GM23338 (cell line): ENCODE measurements at regions not wholly inside any gene's neighbourhood (a gene's known extent, or its start where the extent isn't known, plus 50 kb on each side); places are given as distances from the start of the nearest gene placed in this dataset.

Experiments used
- ATAC-seq: fragments of 200-7000 bp; cut with Tn5 transposase; 3 replicates; pipeline ENCODE4 v1.9.1; 2020
- DNase-seq: peaks from one replicate; pipeline ENCODE4 v3.0.0-alpha.2; 2015; ENCODE audit warnings: low spot score
- H2AFZ ChIP-seq: fragments of 200-600 bp; sonication (generic); 2 replicates; pipeline ENCODE4 v1.8.0; 2016; ENCODE audit warnings: antibody characterized with exemption, mild to moderate bottlenecking, moderate library complexity
- H3F3A ChIP-seq: fragments of 200-600 bp; sonication (generic); replicated peaks from 2 replicates; pipeline ENCODE4 v1.8.0; 2017; ENCODE audit warnings: antibody characterized with exemption, mixed run types, low read depth
- H3K27ac ChIP-seq: fragments of 200-600 bp; sonication (generic); 2 replicates; pipeline ENCODE4 v1.6.1; 2016; ENCODE audit warnings: low read depth
- H3K27me3 ChIP-seq: fragments of 200-600 bp; sonication (generic); 2 replicates; pipeline ENCODE4 v1.8.0; 2016; ENCODE audit warnings: mild to moderate bottlenecking, mixed run types, moderate library complexity; ENCODE audit not compliant: insufficient read depth
- H3K36me3 ChIP-seq: fragments of 200-600 bp; sonication (generic); 2 replicates; pipeline ENCODE4 v1.8.0; 2016; ENCODE audit warnings: mild to moderate bottlenecking; ENCODE audit not compliant: insufficient read depth
- H3K4me1 ChIP-seq: fragments of 200-600 bp; sonication (generic); 2 replicates; pipeline ENCODE4 v1.8.0; 2016; ENCODE audit warnings: mild to moderate bottlenecking, moderate library complexity; ENCODE audit not compliant: insufficient read depth
- H3K4me2 ChIP-seq: fragments of 200-600 bp; sonication (generic); 2 replicates; pipeline ENCODE4 v1.7.1; 2017; ENCODE audit warnings: mixed run types
- H3K4me3 ChIP-seq: fragments of 200-600 bp; sonication (generic); 2 replicates; pipeline ENCODE4 v1.6.1; 2016; ENCODE audit warnings: mixed run types
- H3K79me2 ChIP-seq: fragments of 200-600 bp; sonication (generic); replicated peaks from 2 replicates; pipeline ENCODE4 v1.8.0; 2017; ENCODE audit warnings: mild to moderate bottlenecking; ENCODE audit not compliant: insufficient read depth
- H3K9me2 ChIP-seq: fragments of 200-600 bp; sonication (generic); 2 replicates; pipeline ENCODE4 v1.8.0; 2017; ENCODE audit not compliant: insufficient read depth
- H4K20me1 ChIP-seq: fragments of 200-600 bp; sonication (generic); replicated peaks from 2 replicates; pipeline ENCODE4 v1.8.0; 2017; ENCODE audit warnings: mild to moderate bottlenecking; ENCODE audit not compliant: insufficient read depth
- H3K27ac Mint-ChIP-seq: 2 replicates; pipeline ENCODE4 v1.8.0; 2020; ENCODE audit warnings: inconsistent platforms, mild to moderate bottlenecking, moderate library complexity, mixed read lengths
- H3K27me3 Mint-ChIP-seq: 3 replicates; pipeline ENCODE4 v1.8.0; 2022; ENCODE audit warnings: low read depth, mild to moderate bottlenecking, moderate library complexity, mixed read lengths, inconsistent platforms; ENCODE audit not compliant: insufficient read depth, poor library complexity
- H3K36me3 Mint-ChIP-seq: 3 replicates; pipeline ENCODE4 v1.8.0; 2021; ENCODE audit warnings: low read depth, mild to moderate bottlenecking, inconsistent platforms, moderate library complexity, mixed read lengths
- H3K4me1 Mint-ChIP-seq: 3 replicates; pipeline ENCODE4 v1.8.0; 2020; ENCODE audit warnings: mild to moderate bottlenecking, inconsistent platforms, mixed read lengths
- H3K4me3 Mint-ChIP-seq: 3 replicates; pipeline ENCODE4 v1.8.0; 2021; ENCODE audit warnings: moderate library complexity, mild to moderate bottlenecking, inconsistent platforms, mixed read lengths
- H3K9me3 Mint-ChIP-seq: 3 replicates; pipeline ENCODE4 v1.8.0; 2020; ENCODE audit warnings: moderate library complexity, mild to moderate bottlenecking, inconsistent platforms, mixed read lengths
- CREB1 ChIP-seq: fragments of 250-450 bp; sonication (Bioruptor Pico); IDR thresholded peaks from 2 replicates; pipeline ENCODE4 v1.5.0; 2020; ENCODE audit warnings: low read depth, mild to moderate bottlenecking, moderate library complexity
- EZH2 ChIP-seq: fragments of 200-600 bp; sonication (generic); IDR thresholded peaks from one replicate; pipeline ENCODE4 v1.8.0; 2017; ENCODE audit warnings: antibody characterized with exemption, mild to moderate bottlenecking, low read depth; ENCODE audit not compliant: unreplicated experiment
- EZH2phosphoT487 ChIP-seq: fragments of 200-600 bp; sonication (generic); IDR thresholded peaks from one replicate; pipeline ENCODE4 v1.8.1; 2018; ENCODE audit warnings: antibody characterized with exemption; ENCODE audit not compliant: unreplicated experiment
- JUNB ChIP-seq: IDR thresholded peaks from one replicate; pipeline ENCODE4 v1.6.1; 2016; ENCODE audit warnings: antibody characterized with exemption; ENCODE audit not compliant: unreplicated experiment
- NANOG ChIP-seq: IDR thresholded peaks from 2 replicates; pipeline ENCODE4 v1.6.1; 2016; ENCODE audit warnings: antibody characterized with exemption, borderline replicate concordance
- POLR2AphosphoS5 ChIP-seq: IDR thresholded peaks from 2 replicates; pipeline ENCODE4 v1.6.1; 2016; ENCODE audit warnings: antibody characterized with exemption, low read depth
- STAT1 ChIP-seq: IDR thresholded peaks from one replicate; pipeline ENCODE4 v1.6.1; 2016; ENCODE audit warnings: antibody characterized with exemption; ENCODE audit not compliant: unreplicated experiment
- ZNF331 ChIP-seq: fragments of 250-450 bp; sonication (Bioruptor Pico); IDR thresholded peaks from 2 replicates; pipeline ENCODE4 v1.5.0; 2020; ENCODE audit warnings: low read depth, mild to moderate bottlenecking, moderate library complexity
- TF ChIP-seq, protein P1 (sequence below), 2 experiments: fragments of 200-600 bp in 1 of 2; sonication (generic) in 1 of 2; conservative IDR thresholded peaks; 2 replicates each; pipeline versions ENCODE4 v1.5.1 to v1.6.1; 2016 to 2017; ENCODE audit warnings: antibody characterized with exemption in 2 of 2, low read depth in 2 of 2, mild to moderate bottlenecking in 2 of 2, moderate library complexity in 1 of 2
- TF ChIP-seq, protein P2 (sequence below): fragments of 250-450 bp; sonication (Bioruptor Pico); IDR thresholded peaks from 2 replicates; pipeline ENCODE4 v1.5.0; 2020; ENCODE audit warnings: mild to moderate bottlenecking, moderate library complexity
- TF ChIP-seq, protein P3 (sequence below): IDR thresholded peaks from one replicate; pipeline ENCODE4 v1.6.1; 2018; ENCODE audit warnings: antibody characterized with exemption; ENCODE audit not compliant: unreplicated experiment

DNA sequence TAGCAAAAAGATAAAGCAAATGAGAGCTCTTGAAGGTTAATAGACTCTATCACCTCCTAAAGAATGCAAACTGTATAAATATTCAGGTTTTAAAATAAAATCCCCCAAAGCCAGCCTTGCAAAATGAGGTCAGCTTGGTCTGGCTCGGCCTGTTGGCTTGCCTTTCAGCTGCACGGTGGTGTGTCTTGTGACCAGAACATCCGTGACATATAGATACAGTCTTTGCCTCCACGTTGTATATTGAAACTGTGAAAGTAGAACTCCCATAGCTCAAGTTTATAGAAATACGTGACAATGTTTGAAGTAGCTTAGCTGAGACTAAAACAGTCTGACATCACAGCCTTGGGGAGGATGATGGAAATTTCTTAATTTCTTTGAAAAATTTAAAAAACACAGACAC is 236.6 kb upstream of the MYOCD start:
- H3K36me3 ChIP-seq = no peaks in the 10 kb centered on the region
- ATAC-seq (no peak), DNase-seq (no peak)
- H3K4me1 ChIP-seq = no peaks in the 10 kb centered on the region
- no peaks in the 10 kb centered on the region for H3F3A ChIP-seq
- Mint-ChIP-seq H3K9me3 (no peaks in the 10 kb centered on the region), H3K4me1 (peaks cover 4% of the 10 kb centered on the region; the same call in 2 of the 3 replicates), H3K4me3 (no peak overlapping the region), H3K27me3 (peaks cover 4% of the 10 kb centered on the region), H3K27ac (no peak overlapping the region), H3K36me3 (no peaks in the 10 kb centered on the region)
- peaks cover 14% of the 10 kb centered on the region for H3K9me2 ChIP-seq
- H2AFZ ChIP-seq = no peak overlapping the region
- H3K79me2 ChIP-seq = no peaks in the 10 kb centered on the region
- no peak overlapping the region for H3K27ac ChIP-seq
- H3K27me3 ChIP-seq = no peaks in the 10 kb centered on the region
- no peak overlapping the region for H3K4me2 ChIP-seq
- H3K4me3 ChIP-seq = no peak overlapping the region
- no peaks in the 10 kb centered on the region for H4K20me1 ChIP-seq
- TF ChIP-seq EZH2 = no peak
- TF ChIP-seq ZNF331 = no peak
- TF ChIP-seq NANOG = no peak
- no peak for TF ChIP-seq CREB1 (CRISPR knock-in tag)
- TF ChIP-seq, protein P1, sequence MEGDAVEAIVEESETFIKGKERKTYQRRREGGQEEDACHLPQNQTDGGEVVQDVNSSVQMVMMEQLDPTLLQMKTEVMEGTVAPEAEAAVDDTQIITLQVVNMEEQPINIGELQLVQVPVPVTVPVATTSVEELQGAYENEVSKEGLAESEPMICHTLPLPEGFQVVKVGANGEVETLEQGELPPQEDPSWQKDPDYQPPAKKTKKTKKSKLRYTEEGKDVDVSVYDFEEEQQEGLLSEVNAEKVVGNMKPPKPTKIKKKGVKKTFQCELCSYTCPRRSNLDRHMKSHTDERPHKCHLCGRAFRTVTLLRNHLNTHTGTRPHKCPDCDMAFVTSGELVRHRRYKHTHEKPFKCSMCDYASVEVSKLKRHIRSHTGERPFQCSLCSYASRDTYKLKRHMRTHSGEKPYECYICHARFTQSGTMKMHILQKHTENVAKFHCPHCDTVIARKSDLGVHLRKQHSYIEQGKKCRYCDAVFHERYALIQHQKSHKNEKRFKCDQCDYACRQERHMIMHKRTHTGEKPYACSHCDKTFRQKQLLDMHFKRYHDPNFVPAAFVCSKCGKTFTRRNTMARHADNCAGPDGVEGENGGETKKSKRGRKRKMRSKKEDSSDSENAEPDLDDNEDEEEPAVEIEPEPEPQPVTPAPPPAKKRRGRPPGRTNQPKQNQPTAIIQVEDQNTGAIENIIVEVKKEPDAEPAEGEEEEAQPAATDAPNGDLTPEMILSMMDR (conservative IDR thresholded peaks at IDR 0.05; ENCODE audit: low read depth in 2 of 2) = no peak
- TF ChIP-seq POLR2AphosphoS5 = no peak
- TF ChIP-seq, protein P2, sequence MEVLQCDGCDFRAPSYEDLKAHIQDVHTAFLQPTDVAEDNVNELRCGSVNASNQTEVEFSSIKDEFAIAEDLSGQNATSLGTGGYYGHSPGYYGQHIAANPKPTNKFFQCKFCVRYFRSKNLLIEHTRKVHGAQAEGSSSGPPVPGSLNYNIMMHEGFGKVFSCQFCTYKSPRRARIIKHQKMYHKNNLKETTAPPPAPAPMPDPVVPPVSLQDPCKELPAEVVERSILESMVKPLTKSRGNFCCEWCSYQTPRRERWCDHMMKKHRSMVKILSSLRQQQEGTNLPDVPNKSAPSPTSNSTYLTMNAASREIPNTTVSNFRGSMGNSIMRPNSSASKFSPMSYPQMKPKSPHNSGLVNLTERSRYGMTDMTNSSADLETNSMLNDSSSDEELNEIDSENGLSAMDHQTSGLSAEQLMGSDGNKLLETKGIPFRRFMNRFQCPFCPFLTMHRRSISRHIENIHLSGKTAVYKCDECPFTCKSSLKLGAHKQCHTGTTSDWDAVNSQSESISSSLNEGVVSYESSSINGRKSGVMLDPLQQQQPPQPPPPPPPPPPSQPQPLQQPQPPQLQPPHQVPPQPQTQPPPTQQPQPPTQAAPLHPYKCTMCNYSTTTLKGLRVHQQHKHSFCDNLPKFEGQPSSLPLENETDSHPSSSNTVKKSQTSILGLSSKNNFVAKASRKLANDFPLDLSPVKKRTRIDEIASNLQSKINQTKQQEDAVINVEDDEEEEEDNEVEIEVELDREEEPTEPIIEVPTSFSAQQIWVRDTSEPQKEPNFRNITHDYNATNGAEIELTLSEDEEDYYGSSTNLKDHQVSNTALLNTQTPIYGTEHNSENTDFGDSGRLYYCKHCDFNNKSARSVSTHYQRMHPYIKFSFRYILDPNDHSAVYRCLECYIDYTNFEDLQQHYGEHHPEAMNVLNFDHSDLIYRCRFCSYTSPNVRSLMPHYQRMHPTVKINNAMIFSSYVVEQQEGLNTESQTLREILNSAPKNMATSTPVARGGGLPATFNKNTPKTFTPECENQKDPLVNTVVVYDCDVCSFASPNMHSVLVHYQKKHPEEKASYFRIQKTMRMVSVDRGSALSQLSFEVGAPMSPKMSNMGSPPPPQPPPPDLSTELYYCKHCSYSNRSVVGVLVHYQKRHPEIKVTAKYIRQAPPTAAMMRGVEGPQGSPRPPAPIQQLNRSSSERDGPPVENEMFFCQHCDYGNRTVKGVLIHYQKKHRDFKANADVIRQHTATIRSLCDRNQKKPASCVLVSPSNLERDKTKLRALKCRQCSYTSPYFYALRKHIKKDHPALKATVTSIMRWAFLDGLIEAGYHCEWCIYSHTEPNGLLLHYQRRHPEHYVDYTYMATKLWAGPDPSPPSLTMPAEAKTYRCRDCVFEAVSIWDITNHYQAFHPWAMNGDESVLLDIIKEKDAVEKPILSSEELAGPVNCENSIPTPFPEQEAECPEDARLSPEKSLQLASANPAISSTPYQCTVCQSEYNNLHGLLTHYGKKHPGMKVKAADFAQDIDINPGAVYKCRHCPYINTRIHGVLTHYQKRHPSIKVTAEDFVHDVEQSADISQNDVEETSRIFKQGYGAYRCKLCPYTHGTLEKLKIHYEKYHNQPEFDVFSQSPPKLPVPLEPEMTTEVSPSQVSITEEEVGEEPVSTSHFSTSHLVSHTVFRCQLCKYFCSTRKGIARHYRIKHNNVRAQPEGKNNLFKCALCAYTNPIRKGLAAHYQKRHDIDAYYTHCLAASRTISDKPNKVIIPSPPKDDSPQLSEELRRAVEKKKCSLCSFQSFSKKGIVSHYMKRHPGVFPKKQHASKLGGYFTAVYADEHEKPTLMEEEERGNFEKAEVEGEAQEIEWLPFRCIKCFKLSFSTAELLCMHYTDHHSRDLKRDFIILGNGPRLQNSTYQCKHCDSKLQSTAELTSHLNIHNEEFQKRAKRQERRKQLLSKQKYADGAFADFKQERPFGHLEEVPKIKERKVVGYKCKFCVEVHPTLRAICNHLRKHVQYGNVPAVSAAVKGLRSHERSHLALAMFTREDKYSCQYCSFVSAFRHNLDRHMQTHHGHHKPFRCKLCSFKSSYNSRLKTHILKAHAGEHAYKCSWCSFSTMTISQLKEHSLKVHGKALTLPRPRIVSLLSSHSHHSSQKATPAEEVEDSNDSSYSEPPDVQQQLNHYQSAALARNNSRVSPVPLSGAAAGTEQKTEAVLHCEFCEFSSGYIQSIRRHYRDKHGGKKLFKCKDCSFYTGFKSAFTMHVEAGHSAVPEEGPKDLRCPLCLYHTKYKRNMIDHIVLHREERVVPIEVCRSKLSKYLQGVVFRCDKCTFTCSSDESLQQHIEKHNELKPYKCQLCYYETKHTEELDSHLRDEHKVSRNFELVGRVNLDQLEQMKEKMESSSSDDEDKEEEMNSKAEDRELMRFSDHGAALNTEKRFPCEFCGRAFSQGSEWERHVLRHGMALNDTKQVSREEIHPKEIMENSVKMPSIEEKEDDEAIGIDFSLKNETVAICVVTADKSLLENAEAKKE = no peak
- TF ChIP-seq STAT1 = no peak
- TF ChIP-seq, protein P3, sequence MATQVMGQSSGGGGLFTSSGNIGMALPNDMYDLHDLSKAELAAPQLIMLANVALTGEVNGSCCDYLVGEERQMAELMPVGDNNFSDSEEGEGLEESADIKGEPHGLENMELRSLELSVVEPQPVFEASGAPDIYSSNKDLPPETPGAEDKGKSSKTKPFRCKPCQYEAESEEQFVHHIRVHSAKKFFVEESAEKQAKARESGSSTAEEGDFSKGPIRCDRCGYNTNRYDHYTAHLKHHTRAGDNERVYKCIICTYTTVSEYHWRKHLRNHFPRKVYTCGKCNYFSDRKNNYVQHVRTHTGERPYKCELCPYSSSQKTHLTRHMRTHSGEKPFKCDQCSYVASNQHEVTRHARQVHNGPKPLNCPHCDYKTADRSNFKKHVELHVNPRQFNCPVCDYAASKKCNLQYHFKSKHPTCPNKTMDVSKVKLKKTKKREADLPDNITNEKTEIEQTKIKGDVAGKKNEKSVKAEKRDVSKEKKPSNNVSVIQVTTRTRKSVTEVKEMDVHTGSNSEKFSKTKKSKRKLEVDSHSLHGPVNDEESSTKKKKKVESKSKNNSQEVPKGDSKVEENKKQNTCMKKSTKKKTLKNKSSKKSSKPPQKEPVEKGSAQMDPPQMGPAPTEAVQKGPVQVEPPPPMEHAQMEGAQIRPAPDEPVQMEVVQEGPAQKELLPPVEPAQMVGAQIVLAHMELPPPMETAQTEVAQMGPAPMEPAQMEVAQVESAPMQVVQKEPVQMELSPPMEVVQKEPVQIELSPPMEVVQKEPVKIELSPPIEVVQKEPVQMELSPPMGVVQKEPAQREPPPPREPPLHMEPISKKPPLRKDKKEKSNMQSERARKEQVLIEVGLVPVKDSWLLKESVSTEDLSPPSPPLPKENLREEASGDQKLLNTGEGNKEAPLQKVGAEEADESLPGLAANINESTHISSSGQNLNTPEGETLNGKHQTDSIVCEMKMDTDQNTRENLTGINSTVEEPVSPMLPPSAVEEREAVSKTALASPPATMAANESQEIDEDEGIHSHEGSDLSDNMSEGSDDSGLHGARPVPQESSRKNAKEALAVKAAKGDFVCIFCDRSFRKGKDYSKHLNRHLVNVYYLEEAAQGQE = no peak
- TF ChIP-seq EZH2phosphoT487 = no peak
- TF ChIP-seq JUNB = no peak
